Ramos (cell line): ENCODE measurements at regions not wholly inside any gene's neighbourhood (a gene's known extent, or its start where the extent isn't known, plus 50 kb on each side); places are given as distances from the start of the nearest gene placed in this dataset.
"Not testable (repeated sequence)": the region's sequence is repeated elsewhere in the genome, so short reads cannot be mapped to it uniquely, and the experiment has no call there.

Experiments
- in situ Hi-C: fragments of 300-500 bp; cut with MboI; formaldehyde crosslinking; loops from one replicate; pipeline ENCODE4 v1.14.3; 2022; ENCODE audit warnings: low sequenced_read_pairs; ENCODE audit not compliant: unreplicated experiment

DNA sequence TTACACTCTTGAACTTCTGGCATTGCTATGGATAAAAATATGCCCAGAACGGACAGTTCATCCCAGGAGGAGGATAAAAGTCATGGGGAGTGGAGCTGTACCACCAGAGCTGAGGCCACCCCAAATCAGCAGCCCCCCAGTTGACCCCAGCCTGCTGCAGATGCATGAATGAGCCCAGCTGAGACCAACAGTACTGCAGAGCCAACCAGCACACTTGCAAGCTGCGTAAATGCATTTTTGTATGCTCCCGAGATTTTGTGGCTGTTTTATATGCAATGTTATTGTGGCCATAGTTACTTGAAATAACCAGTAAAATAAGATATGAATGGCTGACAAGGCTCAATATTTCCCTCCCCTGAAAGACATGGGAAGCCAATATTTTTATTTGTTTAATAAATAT, 264.6 kb downstream of the DUSP10 start:
- in situ Hi-C loops = no loop called here

DNA sequence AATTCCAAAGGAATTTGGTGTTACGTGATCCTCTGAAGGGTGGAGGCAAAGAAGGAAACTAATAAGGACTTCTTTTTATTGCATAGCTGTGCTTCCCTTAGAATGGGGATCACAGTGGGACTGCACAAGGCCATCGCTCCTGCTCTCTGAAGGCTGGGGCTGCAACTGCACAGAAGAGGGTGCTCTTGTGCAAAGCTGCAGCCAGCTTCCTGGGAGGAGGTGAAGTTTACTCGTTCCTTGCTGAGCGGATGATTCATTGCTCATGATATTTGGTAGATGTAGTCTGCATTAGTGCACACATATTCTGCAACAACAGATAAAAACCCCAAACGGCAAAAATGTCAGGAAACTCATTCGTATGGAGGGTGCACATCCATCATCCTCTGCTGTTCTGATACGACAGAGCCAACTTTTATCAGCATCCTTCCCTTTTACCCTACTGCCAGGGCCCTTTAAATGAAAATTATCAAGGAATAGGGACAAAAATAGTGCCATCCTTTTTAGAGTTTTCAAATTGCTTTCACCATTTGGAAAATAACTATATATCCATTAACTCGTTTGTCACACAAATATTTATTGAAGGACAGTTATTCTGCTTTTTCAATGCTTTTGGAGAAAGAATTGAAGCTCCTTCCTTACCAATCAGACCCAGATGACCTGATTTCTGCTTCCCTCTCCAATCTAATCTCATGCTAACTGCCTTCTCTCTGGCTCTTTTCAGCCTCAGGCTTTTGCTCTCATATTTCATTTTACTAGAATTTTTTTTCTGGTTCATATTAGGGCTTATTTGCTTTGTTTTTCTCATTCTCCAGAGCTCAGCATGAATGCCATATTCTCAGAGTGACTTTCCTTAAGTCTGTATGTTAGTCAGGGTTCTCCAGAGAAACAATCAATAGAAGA, 263.6 kb downstream of the DUSP10 start:
- in situ Hi-C loops = no loop called here

DNA sequence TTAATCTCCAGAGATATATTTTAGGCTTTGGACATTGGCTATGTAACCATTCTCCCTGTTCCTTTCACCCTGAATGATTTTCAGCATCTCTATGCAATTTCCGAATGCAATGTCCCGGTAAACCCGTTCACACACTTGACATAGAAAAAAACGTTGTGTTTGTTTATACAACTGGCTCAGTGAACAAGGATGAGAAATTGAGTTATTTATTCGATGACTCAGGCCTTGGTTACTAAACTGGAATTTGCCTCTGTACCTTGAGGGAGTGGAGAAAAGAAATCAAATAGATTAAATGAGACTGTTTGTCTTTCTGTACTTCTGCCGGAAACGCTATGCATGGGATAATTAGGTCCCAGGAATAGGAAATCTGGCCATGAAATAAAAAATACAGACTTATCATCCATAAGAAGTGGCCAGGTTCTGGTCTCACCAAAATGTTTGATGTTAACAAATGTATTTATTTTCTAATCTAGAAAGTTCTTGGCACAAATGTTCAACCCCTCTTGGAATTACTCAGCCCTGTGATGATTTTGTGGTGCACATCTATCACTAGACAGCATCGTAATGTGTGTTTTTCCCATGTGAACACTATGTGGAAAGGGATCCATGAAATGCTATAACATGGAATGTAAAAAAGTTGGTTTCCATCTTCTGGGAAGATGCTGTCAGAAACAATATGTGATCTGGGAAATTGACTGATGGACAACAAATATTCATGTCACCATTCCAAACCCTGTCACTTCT, 253.9 kb downstream of the DUSP10 start:
- in situ Hi-C loops = no loop called here

DNA sequence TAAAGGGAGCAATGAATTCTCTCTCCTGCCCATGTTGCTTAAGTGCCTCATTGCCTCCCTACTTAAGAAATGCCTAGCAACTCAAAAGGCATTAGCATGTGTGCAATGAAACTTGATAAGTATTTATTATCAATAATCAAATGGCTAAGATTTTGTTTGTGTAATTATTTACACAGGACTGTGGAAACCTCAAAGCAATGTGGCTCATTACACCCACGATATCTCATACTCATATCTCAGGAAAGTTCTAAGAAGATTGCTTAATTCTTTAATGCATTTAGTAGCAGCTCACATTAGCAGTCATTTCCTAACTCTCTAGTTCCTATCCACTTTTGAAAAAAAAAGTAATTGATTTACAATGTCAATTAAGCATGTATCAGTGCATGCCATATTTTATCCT, 253.3 kb downstream of the DUSP10 start:
- in situ Hi-C loops = no loop called here

DNA sequence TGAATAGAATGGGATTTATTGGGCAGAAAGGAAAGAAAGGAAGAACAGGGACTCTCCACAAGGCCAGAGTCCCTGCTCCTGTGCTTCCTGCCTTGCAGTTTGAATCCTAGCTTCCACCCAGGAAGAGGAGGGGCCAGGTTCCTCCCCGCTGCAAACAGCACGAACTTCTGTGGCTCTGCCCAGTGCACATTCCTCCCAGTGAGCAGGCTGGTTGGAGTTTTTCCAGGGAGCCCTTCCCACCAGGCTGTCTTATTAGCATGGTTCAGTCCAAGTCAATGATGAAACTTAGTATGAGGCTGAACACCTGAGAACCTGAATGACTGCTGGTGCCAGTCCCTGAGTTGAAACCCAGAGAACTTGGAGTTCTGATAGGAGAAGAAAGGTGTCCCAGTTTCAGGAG, 247.2 kb downstream of the DUSP10 start:
- in situ Hi-C loops = no loop called here

DNA sequence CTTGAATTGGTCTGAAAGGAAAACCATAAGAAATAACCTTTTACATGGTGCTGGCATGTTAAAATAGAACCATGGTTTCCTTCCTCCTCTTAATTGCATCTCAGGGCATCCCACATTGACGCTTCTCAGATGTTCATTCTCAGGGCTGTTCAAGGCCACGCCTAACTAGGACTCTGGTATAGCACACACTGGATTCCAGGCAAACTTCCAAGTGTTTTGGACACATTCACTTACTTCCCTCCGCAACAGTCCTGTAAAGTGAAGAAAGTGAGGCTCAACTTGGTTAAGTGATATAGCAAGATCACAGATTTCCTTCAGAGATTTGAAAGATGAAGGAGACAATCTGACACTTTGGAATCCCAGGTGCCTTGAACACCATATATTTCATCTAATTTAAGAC, 244.8 kb downstream of the DUSP10 start:
- in situ Hi-C loops = no loop called here

DNA sequence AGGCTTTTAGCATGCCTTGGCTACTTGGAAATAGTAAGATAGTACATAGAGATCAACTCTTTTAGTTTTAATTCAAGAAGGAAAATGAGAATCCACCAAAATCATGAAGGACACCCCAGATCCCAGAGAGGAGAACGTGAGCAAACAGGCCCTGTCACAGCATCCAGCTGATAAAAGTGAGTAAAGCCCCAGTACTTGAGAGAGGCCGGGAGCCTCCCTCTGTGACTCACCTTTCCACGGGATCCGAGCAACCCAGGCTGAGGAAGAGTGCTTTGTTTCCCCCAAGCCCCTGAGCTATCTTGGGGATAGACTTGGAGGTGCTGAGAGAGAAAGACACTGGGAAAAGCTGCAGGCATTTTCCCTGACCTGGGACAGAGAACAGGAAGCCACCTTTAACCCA, 238.6 kb downstream of the DUSP10 start:
- in situ Hi-C loops = no loop called here

DNA sequence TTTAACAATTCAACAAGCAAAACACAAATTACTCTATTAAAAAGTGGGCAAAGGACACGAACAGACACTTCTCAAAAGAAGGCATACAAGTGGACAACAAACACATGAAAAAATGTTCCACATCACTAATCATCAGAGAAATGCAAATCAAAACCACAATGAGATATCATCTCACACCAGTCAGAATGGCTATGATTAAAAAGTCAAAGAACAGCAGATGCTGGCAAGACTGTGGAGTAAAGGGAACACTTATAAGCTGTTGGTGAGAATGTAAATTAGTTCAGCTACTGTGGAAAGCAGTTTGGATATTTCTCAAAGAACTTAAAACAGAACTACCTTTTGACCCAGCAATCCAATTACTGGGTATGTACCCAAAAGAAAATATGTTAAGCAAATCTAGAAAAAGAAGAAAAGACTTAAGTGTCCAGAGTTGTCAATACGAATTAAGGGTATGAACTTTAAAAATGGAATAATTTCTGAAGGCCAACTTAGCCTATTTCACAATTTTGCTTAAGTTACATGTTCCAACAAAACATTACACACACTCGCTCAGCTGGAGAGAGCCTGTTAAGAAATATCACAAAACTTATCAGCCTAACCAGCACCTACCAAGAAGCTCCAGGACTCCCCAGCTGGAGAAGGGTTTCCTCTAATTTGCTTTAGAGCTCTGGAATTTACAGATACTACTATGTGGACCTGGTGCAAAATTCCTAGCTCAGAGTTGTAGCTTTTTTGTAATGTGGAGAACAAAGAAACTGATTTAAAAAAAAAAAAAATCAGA, 232.1 kb downstream of the DUSP10 start:
- in situ Hi-C loops = no loop called here

DNA sequence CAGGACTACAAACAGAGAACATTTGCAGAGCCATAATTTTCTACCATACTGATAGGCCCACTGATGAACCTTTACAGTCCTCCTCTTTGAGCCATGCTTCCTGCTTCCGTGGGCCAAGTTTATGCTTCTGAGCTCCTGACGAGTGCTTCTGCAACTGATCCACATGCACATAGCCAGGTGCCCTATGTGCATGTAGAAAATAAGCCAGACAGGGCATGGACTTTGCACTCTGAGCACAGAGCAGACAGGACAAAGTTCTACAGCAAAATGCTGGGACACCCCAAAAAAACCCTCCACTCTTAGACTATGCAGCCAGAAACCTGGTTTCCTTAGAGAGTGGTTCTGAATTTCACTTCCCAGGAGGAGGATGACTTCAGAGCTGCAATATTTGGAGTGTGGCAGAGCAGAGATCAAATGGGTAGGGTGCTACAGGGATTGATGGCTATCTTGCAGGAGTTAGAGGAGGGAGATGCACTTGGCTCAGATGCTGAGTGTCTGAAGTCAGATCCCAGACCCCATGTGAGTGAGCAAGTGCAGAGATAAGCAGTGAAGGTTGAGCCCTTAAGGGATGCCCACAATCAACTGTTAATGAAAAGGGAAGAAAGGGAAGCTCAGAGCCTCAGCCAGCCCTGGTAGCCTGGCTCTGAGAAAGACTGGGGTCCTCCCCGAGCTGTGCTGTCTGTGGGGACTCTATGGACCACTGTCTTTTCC, 230.9 kb downstream of the DUSP10 start:
- in situ Hi-C loops = no loop called here

DNA sequence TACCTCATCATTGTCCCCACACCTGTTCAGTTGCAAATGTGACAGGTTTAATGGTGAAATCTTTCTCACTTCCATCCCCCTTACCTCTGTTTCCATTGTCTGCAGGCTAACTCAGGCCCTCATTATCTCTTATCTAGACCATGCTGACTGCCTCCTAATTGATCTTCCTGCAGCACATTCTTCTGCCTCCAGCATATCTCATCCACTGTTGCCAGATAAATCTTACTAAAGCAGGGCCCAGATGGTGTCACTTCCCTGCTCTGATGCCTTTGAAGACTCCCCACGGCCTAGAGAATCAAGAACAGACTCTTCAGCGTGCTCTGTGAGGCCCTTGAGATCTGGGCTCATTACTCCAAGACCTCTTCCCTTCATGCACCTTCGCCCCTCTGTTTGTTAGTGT, 230.1 kb downstream of the DUSP10 start:
- in situ Hi-C loops = no loop called here

DNA sequence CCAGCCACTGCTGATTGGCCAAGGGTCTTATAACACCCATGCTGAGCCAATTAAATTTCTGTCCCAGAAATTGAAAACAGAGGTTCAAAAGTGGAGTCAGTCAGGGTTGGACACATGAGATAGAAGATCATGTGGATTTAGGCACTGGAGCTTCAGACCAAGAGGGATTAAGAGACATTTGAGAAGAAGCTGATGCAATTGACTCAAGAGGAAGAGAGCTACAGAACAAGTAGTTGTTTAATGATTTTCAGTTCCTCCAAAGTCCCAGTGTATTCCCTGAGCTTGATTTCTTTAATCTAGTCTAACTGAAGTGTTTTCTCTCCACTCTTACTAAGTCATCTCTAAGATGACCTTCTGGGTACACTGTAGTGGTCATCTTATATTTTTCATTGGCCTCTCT, 227.1 kb downstream of the DUSP10 start:
- in situ Hi-C loops = no loop called here

DNA sequence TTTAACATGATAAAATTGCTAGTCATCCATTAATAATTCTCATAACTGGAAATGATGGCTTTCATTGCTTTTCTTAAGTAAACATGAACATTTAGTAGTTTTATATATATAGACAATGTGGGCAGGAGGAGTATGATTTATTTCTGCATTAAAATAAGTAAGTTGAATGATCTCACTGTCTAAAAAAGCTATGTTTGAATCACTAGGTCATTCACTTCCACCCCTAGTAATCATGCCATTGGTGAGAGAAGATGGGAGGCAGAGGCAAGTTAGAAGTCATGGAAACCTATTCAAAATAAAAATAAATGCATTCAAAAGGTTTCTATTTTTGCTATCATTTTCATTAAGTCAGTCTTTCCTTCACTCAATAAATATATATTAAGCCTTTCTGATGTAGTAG, 226.4 kb downstream of the DUSP10 start:
- in situ Hi-C loops = no loop called here

DNA sequence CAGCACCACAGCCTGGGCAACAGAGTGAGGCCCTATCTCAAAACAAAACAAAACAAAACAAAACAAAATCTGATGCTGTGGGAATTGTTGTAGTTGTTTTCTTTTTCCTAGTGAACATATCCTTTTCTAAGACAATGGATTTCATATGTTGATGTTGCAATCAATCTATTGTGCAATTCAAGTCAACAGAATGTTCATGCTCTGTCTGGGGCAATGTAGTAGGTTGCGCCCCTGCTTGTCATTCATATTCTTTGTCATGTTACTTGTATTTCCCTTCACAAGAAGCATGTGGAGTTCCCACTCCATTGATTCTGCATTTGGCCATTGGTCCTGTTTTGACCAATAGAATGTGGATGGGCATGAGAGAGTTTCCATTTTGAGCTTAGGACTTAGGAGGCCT, 223.9 kb downstream of the DUSP10 start:
- in situ Hi-C loops = no loop called here

DNA sequence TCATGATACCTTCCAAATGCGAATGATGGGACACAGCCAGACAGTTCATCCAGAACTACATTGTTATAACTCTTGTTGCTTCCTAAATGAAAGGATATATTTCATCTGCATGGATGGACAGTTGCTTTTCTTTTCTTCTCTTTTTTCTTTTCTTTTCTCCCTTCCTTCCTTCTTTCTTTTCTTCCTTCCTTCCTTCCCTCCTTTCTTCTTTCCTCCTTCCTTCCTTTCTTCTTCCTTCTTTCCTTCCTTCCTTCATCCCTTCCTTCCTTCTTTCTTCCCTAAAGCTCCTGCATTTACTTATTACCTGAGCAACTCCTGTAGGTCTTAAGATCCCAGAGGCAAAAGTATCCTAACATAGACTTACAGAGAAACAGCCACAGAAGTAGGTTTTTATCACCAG, 221.6 kb downstream of the DUSP10 start:
- in situ Hi-C loops = no loop called here

DNA sequence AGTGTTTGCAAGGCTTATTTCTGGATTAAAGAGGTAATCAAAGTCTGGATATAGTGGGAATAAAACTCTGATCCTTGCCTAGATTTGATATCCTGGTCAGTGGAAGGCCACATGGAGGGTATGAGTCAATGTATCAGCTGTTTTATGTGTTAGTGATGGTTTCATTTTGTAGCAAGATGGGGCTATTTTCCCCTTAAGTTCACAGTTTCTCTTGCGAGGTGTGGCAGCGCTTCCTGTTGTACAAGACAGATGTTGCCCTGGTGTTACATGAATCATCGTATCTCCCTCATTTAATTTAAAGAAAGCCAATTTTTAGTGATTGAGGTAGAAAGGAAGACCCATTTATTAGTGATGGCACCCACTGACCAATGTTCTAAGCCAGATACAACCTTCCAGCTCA, 220.2 kb downstream of the DUSP10 start:
- in situ Hi-C loops = no loop called here

DNA sequence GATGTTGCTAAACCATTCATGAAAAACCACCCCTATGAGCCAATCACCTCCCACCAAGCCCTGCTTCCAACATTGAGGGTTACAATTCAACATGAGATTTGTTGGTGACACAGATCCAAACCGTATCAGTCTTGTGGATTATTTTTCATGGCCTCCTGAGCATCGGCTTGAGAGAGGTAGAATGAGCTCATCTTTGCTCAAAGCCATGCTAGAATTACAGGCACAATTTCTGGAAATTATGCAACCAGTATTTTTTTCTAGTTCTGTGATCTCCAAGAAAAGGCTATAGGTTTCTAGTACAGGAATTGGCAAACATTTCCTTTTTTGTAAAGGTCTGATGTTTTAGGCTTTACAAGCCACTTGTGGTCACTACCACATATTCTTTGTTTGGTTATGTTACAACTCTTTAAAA, 219.4 kb downstream of the DUSP10 start:
- in situ Hi-C loops = no loop called here

DNA sequence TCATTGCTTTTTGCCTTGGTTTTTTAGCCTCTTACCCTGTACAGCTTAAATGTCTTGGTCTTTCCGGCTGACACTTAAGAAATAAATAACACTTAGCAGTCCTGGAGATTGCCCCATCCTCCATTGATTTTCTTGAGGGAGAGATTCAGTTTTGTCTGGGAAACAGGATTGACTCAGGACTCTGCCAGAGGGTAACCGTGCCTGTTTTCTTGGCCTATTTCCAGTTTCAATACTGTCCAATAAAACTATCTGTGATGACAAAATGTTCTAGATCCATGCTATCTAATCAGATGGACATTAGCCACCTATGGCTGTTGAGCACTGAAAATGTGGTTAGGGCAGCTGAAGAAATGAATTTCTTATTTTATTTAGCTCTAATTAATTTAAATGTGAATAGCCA, 216.1 kb downstream of the DUSP10 start:
- in situ Hi-C loops = no loop called here

DNA sequence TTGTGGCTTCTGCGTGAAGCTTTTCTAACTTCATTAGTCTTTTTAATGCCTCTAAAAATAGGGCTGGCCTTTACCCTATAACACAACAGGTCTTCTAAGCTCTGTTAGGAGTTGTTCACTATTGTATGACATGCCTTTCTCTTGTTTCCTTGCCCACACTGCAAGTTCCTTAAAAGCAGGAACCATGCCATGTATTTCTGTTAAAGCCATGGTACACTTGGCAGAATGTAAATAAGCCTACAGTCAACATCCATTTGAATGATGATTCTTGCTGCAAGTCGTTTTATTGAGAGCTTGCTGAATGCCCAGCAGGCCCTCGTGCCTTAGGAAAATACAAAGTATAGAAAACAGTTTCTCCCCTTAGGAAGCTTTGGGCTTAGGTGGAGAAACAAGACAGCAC, 214.6 kb downstream of the DUSP10 start:
- in situ Hi-C loops = no loop called here

DNA sequence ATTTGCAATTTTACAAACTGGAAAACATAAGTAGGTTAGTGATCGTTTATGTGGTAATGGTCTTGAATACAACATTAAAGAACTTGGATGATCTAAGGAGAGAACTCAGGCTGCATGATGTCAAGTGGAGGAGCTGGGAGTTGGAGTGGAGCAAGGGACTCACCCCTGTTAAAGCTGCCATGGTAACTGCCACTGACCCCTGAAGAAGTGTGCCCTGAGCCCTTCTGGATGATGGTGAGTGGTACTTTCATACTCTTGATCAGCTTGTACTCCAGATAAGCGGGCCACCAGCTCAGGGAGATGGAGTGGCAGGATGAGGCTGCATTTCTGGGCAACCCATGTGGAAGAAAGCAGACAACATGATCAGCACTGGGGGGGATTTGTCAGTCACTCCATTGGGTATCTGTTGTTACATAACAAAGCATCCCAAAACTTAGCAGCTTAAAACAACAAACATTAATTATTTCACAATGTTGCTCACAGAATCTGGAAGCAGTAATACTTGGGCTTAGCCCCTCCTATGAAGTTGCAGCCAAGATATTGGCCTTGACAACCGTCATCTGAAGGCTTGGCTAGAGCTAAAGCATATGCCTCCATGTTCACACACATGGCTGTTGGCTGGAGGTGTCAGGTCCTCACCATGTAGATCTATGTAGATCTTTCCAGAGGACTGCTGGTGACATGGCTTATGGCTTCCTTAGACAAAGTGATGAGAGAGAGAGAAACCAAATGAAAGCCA, 213.8 kb downstream of the DUSP10 start:
- in situ Hi-C loops = no loop called here

DNA sequence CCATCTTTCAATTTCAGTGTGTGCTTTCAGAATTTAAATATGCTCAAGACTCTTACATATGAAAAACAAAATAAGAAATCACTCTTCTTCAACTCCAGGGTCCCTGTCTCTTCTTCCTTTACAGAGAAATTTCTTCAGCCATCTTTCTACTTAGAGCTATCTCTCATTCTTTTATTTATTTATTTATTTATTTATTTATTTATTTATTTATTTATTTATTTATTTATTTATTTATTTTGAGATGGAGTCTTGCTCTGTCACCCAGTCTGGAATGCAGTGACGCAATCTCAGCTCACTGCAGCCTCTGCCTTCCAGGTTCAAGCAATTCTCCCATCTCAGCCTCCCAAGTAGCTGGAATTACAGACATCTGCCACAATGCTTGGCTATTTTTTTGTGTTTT, 211.7 kb downstream of the DUSP10 start:
- in situ Hi-C loops = not testable (repeated sequence)
